CD14-positive monocyte (primary cell): ENCODE measurements at regions not wholly inside any gene's neighbourhood (a gene's known extent, or its start where the extent isn't known, plus 50 kb on each side); places are given as distances from the start of the nearest gene placed in this dataset.

Experiments
- DNase-seq, 3 donors: peaks; one replicate each; pipeline ENCODE4 v3.0.0-alpha.2; 2011 to 2022
- H2AFZ ChIP-seq: 2 replicates; pipeline ENCODE4 v1.6.0; 2012; ENCODE audit warnings: mild to moderate bottlenecking, low read depth, low read length, inconsistent platforms; ENCODE audit not compliant: insufficient read depth, poor library complexity, severe bottlenecking
- H3K27ac ChIP-seq, 2 donors: 1 replicate in 1 of 2; 2 replicates in 1 of 2; pipeline ENCODE4 v1.5.1; 2012 to 2013; ENCODE audit warnings: low read length in 2 of 2, control low read depth in 1 of 2, inconsistent platforms in 1 of 2, low read depth in 1 of 2, mild to moderate bottlenecking in 1 of 2
- H3K27me3 ChIP-seq, 2 donors: one replicate each; pipeline versions ENCODE4 v1.6.0 to v1.6.1; 2011 to 2013; ENCODE audit warnings: low read length in 2 of 2; ENCODE audit not compliant: control insufficient read depth in 2 of 2, insufficient read depth in 2 of 2
- H3K36me3 ChIP-seq, 2 donors: replicated peaks in 1 of 2; 1 replicate in 1 of 2; 2 replicates in 1 of 2; pipeline versions ENCODE4 v1.5.1 to v1.6.1; 2012 to 2013; ENCODE audit warnings: low read length in 2 of 2, control low read depth in 1 of 2, inconsistent platforms in 1 of 2, mild to moderate bottlenecking in 1 of 2; ENCODE audit not compliant: insufficient read depth in 2 of 2, control insufficient read depth in 1 of 2
- H3K4me1 ChIP-seq, 2 donors: 1 replicate in 1 of 2; 2 replicates in 1 of 2; pipeline versions ENCODE4 v1.5.1 to v1.6.1; 2012 to 2013; ENCODE audit warnings: low read length in 2 of 2, control low read depth in 1 of 2, inconsistent platforms in 1 of 2, mild to moderate bottlenecking in 1 of 2, moderate library complexity in 1 of 2; ENCODE audit not compliant: insufficient read depth in 2 of 2, control insufficient read depth in 1 of 2
- H3K4me2 ChIP-seq: replicated peaks from 2 replicates; pipeline ENCODE3; 2012; ENCODE audit warnings: low read length, moderate library complexity, mild to moderate bottlenecking; ENCODE audit not compliant: poor library complexity, severe bottlenecking; ENCODE audit errors: extremely low read depth
- H3K4me3 ChIP-seq, 3 experiments: fragments of 200-600 bp in 1 of 3; sonication (generic) in 1 of 3; replicated peaks in 1 of 3; 1 replicate in 2 of 3; 2 replicates in 1 of 3; pipeline ENCODE4 v1.5.1; 2011 to 2013; ENCODE audit warnings: low read length in 3 of 3, mild to moderate bottlenecking in 3 of 3, control low read depth in 2 of 3, low read depth in 2 of 3, inconsistent platforms in 1 of 3, moderate library complexity in 1 of 3
- H3K79me2 ChIP-seq: 2 replicates; pipeline ENCODE4 v1.6.0; 2012; ENCODE audit warnings: mild to moderate bottlenecking, control low read depth, inconsistent platforms, low read length, moderate library complexity; ENCODE audit not compliant: insufficient read depth
- H3K9ac ChIP-seq: 2 replicates; pipeline ENCODE4 v1.6.0; 2017; ENCODE audit warnings: low read length, mild to moderate bottlenecking; ENCODE audit not compliant: insufficient read depth, poor library complexity, severe bottlenecking
- H3K9me3 ChIP-seq, 2 donors: replicated peaks in 1 of 2; 1 replicate in 1 of 2; 2 replicates in 1 of 2; pipeline versions ENCODE4 v1.5.1 to v1.6.1; 2012 to 2013; ENCODE audit warnings: low read length in 2 of 2, control low read depth in 1 of 2; ENCODE audit not compliant: control insufficient read depth in 1 of 2, insufficient read depth in 1 of 2
- H4K20me1 ChIP-seq: 2 replicates; pipeline ENCODE4 v1.6.0; 2012; ENCODE audit warnings: mild to moderate bottlenecking, low read length, control low read depth, moderate library complexity; ENCODE audit not compliant: insufficient read depth
- H3K27ac Mint-ChIP-seq, 7 donors: one replicate each; pipeline ENCODE4 v1.8.0; 2020; ENCODE audit warnings: mild to moderate bottlenecking in 7 of 7, mixed read lengths in 7 of 7, moderate library complexity in 6 of 7, inconsistent platforms in 2 of 7
- H3K27me3 Mint-ChIP-seq, 3 donors: one replicate each; pipeline ENCODE4 v1.8.0; 2021 to 2022; ENCODE audit warnings: low read depth in 3 of 3, mild to moderate bottlenecking in 3 of 3, mixed read lengths in 3 of 3, moderate library complexity in 3 of 3, inconsistent platforms in 1 of 3
- H3K36me3 Mint-ChIP-seq, 2 donors: one replicate each; pipeline ENCODE4 v1.8.0; 2020; ENCODE audit warnings: mixed read lengths in 2 of 2, inconsistent platforms in 1 of 2, mild to moderate bottlenecking in 1 of 2
- H3K4me1 Mint-ChIP-seq: one replicate; pipeline ENCODE4 v1.8.0; 2020; ENCODE audit warnings: mild to moderate bottlenecking, mixed read lengths
- H3K4me3 Mint-ChIP-seq, 2 donors: one replicate each; pipeline ENCODE4 v1.8.0; 2020; ENCODE audit warnings: mild to moderate bottlenecking in 2 of 2, mixed read lengths in 2 of 2, moderate library complexity in 1 of 2
- H3K9me3 Mint-ChIP-seq, 7 donors: one replicate each; pipeline ENCODE4 v1.8.0; 2020 to 2022; ENCODE audit warnings: mixed read lengths in 7 of 7, mild to moderate bottlenecking in 6 of 7, moderate library complexity in 6 of 7, inconsistent platforms in 2 of 7
- CTCF ChIP-seq: fragments of 200-600 bp; IDR thresholded peaks from one replicate; pipeline ENCODE4 v1.8.0; 2022; ENCODE audit warnings: antibody characterized with exemption, mild to moderate bottlenecking
- WGBS: methylation state at CpG from one replicate; pipeline ENCODE4 v1.1.5; 2013; ENCODE audit warnings: missing lambda C conversion rate; ENCODE audit not compliant: insufficient coverage; 5-methylcytosine and 5-hydroxymethylcytosine counted together
- intact Hi-C, 2 donors: fragments of 100-400 bp; cut with micrococcal nuclease; formaldehyde crosslinking; loops; one replicate each; pipeline versions ENCODE4 v1.15.0 to v1.15.1; 2023

- peaks cover 3 to 10% (median 6%) of the 10 kb centered on the region in 3 donors for H3K27me3 Mint-ChIP-seq
- no peaks in the 10 kb centered on the region for H4K20me1 ChIP-seq
- no peak overlapping the region for H3K9ac ChIP-seq
- no peak overlapping the region for H2AFZ ChIP-seq
- 83% methylated on average over 12 of the region's 20 CpGs for WGBS
- TF ChIP-seq CTCF = no peak
- H3K9me3 Mint-ChIP-seq = peaks cover 0 to 2% (median 0%) of the 10 kb centered on the region in 7 donors
- no peak overlapping the region for H3K27ac Mint-ChIP-seq
- H3K36me3 ChIP-seq = no peaks in the 10 kb centered on the region
- H3K27ac ChIP-seq = no peak overlapping the region
- intact Hi-C loops = no loop called here
- H3K4me1 ChIP-seq = no peaks in the 10 kb centered on the region
- DNase-seq = no peak
- H3K4me1 Mint-ChIP-seq = no peaks in the 10 kb centered on the region
- no peaks in the 10 kb centered on the region for H3K9me3 ChIP-seq
- no peak overlapping the region for H3K4me3 ChIP-seq
- H3K4me3 Mint-ChIP-seq = no peak overlapping the region
- no peaks in the 10 kb centered on the region for H3K79me2 ChIP-seq
- no peaks in the 10 kb centered on the region for H3K36me3 Mint-ChIP-seq
- no peaks in the 10 kb centered on the region for H3K27me3 ChIP-seq
- no peak overlapping the region for H3K4me2 ChIP-seq
Observed at GRCh38 chr5:5886353-5886752, 463.9 kb downstream of the ICE1 start.

- TF ChIP-seq CTCF = no peak
- Histone ChIP-seq H3K27me3 (no peaks in the 10 kb centered on the region), H3K4me3 (no peak overlapping the region), H3K79me2 (no peaks in the 10 kb centered on the region), H3K36me3 (no peaks in the 10 kb centered on the region), H3K9ac (no peak overlapping the region), H3K9me3 (no peaks in the 10 kb centered on the region), H2AFZ (no peak overlapping the region), H3K4me2 (no peak overlapping the region), H3K4me1 (no peaks in the 10 kb centered on the region), H3K27ac (no peak overlapping the region), H4K20me1 (no peaks in the 10 kb centered on the region)
- Mint-ChIP-seq H3K4me3 (no peak overlapping the region), H3K36me3 (no peaks in the 10 kb centered on the region), H3K4me1 (no peaks in the 10 kb centered on the region), H3K27me3 (peaks cover 3 to 10% (median 6%) of the 10 kb centered on the region in 3 donors), H3K27ac (no peak overlapping the region), H3K9me3 (peaks cover 0 to 3% (median 0%) of the 10 kb centered on the region in 7 donors)
- 80% methylated on average over 2 of the region's 8 CpGs for WGBS
- intact Hi-C loops = no loop called here
- no peak for DNase-seq
Observed at GRCh38 chr5:5885782-5886181, 463.3 kb downstream of the ICE1 start.
